Fibroblast of the aortic adventitia (primary cell): ENCODE measurements at regions not wholly inside any gene's neighbourhood (a gene's known extent, or its start where the extent isn't known, plus 50 kb on each side); places are given as distances from the start of the nearest gene placed in this dataset.

Source experiments
- DNase-seq: peaks from one replicate; pipeline ENCODE4 v3.0.0-alpha.2; 2010; ENCODE audit warnings: low read depth
- H3K4me3 ChIP-seq: 2 replicates; pipeline ENCODE4 v1.5.1; 2011; ENCODE audit warnings: low read depth, mild to moderate bottlenecking, control low read depth, low read length, moderate library complexity
- CTCF ChIP-seq: IDR thresholded peaks from 2 replicates; pipeline ENCODE4 v1.5.1; 2011; ENCODE audit warnings: mild to moderate bottlenecking, low read length, control low read depth, inconsistent platforms; ENCODE audit not compliant: insufficient read depth

- no peak for TF ChIP-seq CTCF
- no peak for DNase-seq
Measured at GRCh38 chr14:99062216-99062615, 209.8 kb downstream of the BCL11B start.

GRCh38 chr14:99062772-99063418, 209.1 kb downstream of the BCL11B start:
- DNase-seq, result no peak
- TF ChIP-seq CTCF, result no peak
- H3K4me3 ChIP-seq, result no peak overlapping the region

More at GRCh38 chr14:99062216-99062615, 209.8 kb downstream of the BCL11B start:
- no peak overlapping the region for H3K4me3 ChIP-seq

GRCh38 chr14:99063620-99064225, 208.3 kb downstream of the BCL11B start:
- no peak overlapping the region for H3K4me3 ChIP-seq
- DNase-seq, result no peak
- TF ChIP-seq CTCF, result no peak

GRCh38 chr14:99064262-99064954, 207.6 kb downstream of the BCL11B start:
- TF ChIP-seq CTCF, result no peak
- H3K4me3 ChIP-seq, result no peak overlapping the region

GRCh38 chr14:99065551-99065950, 206.4 kb downstream of the BCL11B start:
- TF ChIP-seq CTCF, result no peak
- H3K4me3 ChIP-seq, result no peak overlapping the region
- DNase-seq, result no peak

More at GRCh38 chr14:99064262-99064954, 207.6 kb downstream of the BCL11B start:
- no peak for DNase-seq

GRCh38 chr14:99066378-99066777, 205.6 kb downstream of the BCL11B start:
- no peak overlapping the region for H3K4me3 ChIP-seq
- no peak for DNase-seq
- TF ChIP-seq CTCF, result no peak
